Kidney (tissue), 13 donors: ENCODE measurements at regions not wholly inside any gene's neighbourhood (a gene's known extent, or its start where the extent isn't known, plus 50 kb on each side); places are given as distances from the start of the nearest gene placed in this dataset.
"Not testable (repeated sequence)": the region's sequence is repeated elsewhere in the genome, so short reads cannot be mapped to it uniquely, and the experiment has no call there.

Experiments used
- DNase-seq, 5 donors: peaks; one replicate each; pipeline ENCODE4 v3.0.0-alpha.2; 2013 to 2020
- FAIRE-seq: peaks from 2 replicates; lab custom pipeline; 2012; peaks lifted over from hg19 to GRCh38; lab: Jason Lieb, UNC
- H3K27ac ChIP-seq, 2 donors: one replicate each; pipeline ENCODE4 v1.7.0; 2013; ENCODE audit warnings: low read depth in 2 of 2, low read length in 2 of 2, inconsistent platforms in 1 of 2
- H3K27me3 ChIP-seq: one replicate; pipeline ENCODE4 v1.7.1; 2013; ENCODE audit warnings: low read length, inconsistent platforms; ENCODE audit not compliant: control insufficient read depth, insufficient read depth
- H3K36me3 ChIP-seq, 3 donors: one replicate each; pipeline versions ENCODE4 v1.7.0 to v1.7.1; 2013; ENCODE audit warnings: low read length in 3 of 3, control low read depth in 1 of 3, inconsistent platforms in 1 of 3; ENCODE audit not compliant: insufficient read depth in 3 of 3, control insufficient read depth in 2 of 3
- H3K4me1 ChIP-seq, 3 donors: one replicate each; pipeline versions ENCODE4 v1.7.0 to v1.7.1; 2013; ENCODE audit warnings: low read length in 3 of 3, inconsistent platforms in 1 of 3, low read depth in 1 of 3; ENCODE audit not compliant: control insufficient read depth in 2 of 3, insufficient read depth in 2 of 3
- H3K4me3 ChIP-seq, 3 donors: one replicate each; pipeline versions ENCODE4 v1.7.0 to v1.8.1; 2013; ENCODE audit warnings: low read length in 3 of 3, control low read depth in 1 of 3, inconsistent platforms in 1 of 3
- H3K9ac ChIP-seq, 3 donors: one replicate each; pipeline versions ENCODE4 v1.7.0 to v1.7.1; 2013; ENCODE audit warnings: low read length in 3 of 3, control low read depth in 1 of 3, inconsistent platforms in 1 of 3
- H3K9me3 ChIP-seq, 3 donors: one replicate each; pipeline versions ENCODE4 v1.7.0 to v1.7.1; 2013; ENCODE audit warnings: low read length in 3 of 3, control low read depth in 1 of 3, inconsistent platforms in 1 of 3; ENCODE audit not compliant: control insufficient read depth in 2 of 3, insufficient read depth in 1 of 3
- intact Hi-C: fragments of 100-400 bp; cut with DNase I; formaldehyde crosslinking; loops from one replicate; pipeline ENCODE4 v1.11.1; 2022
- TF ChIP-seq, protein P1 (sequence below): IDR thresholded peaks from 3 replicates; pipeline ENCODE4 v1.5.1; 2012; ENCODE audit warnings: mild to moderate bottlenecking, moderate library complexity, borderline replicate concordance; ENCODE audit not compliant: insufficient read depth; ENCODE audit errors: extremely low read depth
- donor health status: control.
- donor health status: control.
- donor health status: control.
- donor health status: control.
- donor health status: control.
- donor health status: DM: yes; HTN: yes; CAD: no.
- donor health status: Normal renal cell carcinoma (clear cell type).

- Histone ChIP-seq H3K27ac (no peak overlapping the region), H3K4me3 (no peak overlapping the region), H3K9me3 (no peaks in the 10 kb centered on the region), H3K9ac (no peak overlapping the region), H3K27me3 (no peaks in the 10 kb centered on the region), H3K4me1 (peaks cover 0 to 2% (median 0%) of the 10 kb centered on the region in 3 donors), H3K36me3 (no peaks in the 10 kb centered on the region)
- FAIRE-seq (no peak), DNase-seq (no peak)
- TF ChIP-seq, protein P1, sequence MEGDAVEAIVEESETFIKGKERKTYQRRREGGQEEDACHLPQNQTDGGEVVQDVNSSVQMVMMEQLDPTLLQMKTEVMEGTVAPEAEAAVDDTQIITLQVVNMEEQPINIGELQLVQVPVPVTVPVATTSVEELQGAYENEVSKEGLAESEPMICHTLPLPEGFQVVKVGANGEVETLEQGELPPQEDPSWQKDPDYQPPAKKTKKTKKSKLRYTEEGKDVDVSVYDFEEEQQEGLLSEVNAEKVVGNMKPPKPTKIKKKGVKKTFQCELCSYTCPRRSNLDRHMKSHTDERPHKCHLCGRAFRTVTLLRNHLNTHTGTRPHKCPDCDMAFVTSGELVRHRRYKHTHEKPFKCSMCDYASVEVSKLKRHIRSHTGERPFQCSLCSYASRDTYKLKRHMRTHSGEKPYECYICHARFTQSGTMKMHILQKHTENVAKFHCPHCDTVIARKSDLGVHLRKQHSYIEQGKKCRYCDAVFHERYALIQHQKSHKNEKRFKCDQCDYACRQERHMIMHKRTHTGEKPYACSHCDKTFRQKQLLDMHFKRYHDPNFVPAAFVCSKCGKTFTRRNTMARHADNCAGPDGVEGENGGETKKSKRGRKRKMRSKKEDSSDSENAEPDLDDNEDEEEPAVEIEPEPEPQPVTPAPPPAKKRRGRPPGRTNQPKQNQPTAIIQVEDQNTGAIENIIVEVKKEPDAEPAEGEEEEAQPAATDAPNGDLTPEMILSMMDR, result no peak
- intact Hi-C loops, result no loop called here
These were observed 52.5 kb upstream of the USP6NL start for GRCh38 chr10:11663763-11664555.

- H3K36me3 ChIP-seq, DNase-seq, intact Hi-C loops, FAIRE-seq, H3K9ac ChIP-seq, H3K27ac ChIP-seq, H3K4me3 ChIP-seq, H3K9me3 ChIP-seq, H3K4me1 ChIP-seq, H3K27me3 ChIP-seq: not testable (repeated sequence)
These were observed 51.7 kb upstream of the USP6NL start for GRCh38 chr10:11663126-11663515.

- no peak for DNase-seq
- H3K4me3 ChIP-seq, result no peak overlapping the region
- no peak for FAIRE-seq
- H3K9me3 ChIP-seq, result no peaks in the 10 kb centered on the region
- H3K9ac ChIP-seq, result no peak overlapping the region
- intact Hi-C loops, result no loop called here
- no peaks in the 10 kb centered on the region for H3K27me3 ChIP-seq
- TF ChIP-seq, protein P1, result no peak
- H3K4me1 ChIP-seq, result no peaks in the 10 kb centered on the region
- H3K36me3 ChIP-seq, result no peaks in the 10 kb centered on the region
- H3K27ac ChIP-seq, result no peak overlapping the region
These were observed 50.0 kb upstream of the USP6NL start for GRCh38 chr10:11661441-11661840.
